ENCODE measurements at regions not wholly inside any gene's neighbourhood (a gene's known extent, or its start where the extent isn't known, plus 50 kb on each side); places are given as distances from the start of the nearest gene placed in this dataset.

DNA sequence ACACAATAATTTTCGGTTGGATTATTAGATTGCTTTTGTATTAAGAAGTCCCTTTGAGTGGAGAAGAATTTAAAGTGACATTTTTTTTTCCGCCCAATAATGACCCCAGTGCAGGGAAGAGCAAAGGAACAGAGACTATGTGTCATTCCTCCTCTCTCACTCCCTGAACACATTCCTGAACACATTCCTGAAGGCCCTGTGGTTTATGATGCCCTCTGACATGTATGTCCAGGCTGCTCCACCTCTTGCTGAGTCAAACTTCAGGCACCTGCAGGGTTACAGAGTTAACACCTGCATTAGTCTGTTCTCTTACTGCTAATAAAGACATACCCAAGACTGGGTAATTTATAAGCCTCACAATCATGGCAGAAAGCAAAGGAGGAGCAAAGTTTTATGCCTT, 704.0 kb upstream of the LRRN3 start:
- TF ChIP-seq, protein P1, sequence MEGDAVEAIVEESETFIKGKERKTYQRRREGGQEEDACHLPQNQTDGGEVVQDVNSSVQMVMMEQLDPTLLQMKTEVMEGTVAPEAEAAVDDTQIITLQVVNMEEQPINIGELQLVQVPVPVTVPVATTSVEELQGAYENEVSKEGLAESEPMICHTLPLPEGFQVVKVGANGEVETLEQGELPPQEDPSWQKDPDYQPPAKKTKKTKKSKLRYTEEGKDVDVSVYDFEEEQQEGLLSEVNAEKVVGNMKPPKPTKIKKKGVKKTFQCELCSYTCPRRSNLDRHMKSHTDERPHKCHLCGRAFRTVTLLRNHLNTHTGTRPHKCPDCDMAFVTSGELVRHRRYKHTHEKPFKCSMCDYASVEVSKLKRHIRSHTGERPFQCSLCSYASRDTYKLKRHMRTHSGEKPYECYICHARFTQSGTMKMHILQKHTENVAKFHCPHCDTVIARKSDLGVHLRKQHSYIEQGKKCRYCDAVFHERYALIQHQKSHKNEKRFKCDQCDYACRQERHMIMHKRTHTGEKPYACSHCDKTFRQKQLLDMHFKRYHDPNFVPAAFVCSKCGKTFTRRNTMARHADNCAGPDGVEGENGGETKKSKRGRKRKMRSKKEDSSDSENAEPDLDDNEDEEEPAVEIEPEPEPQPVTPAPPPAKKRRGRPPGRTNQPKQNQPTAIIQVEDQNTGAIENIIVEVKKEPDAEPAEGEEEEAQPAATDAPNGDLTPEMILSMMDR (IDR thresholded peaks at IDR 0.05) = no peak
- Histone ChIP-seq H3K27ac (no peak overlapping the region), H3K4me3 (no peak overlapping the region)
- no peak for DNase-seq (ENCODE audit: low spot score)

DNA sequence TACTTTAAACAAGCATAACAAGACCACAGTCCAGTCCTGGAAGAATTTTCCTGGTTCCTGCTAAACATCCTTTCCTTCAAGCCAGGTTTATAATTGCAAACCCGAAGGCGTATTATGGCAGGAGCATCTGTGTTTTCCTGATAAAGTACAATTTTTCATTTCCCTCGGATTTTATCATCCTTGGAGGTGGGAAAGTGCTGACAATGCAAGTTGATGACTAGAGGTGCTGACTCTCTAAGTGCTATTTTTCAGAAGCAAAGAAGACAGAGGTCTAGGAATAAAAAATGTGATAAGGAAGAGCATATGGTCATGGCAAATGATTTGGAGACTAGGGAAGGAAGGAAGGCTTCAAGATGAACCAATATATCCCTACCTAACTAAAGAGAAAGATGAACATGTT, 703.2 kb upstream of the LRRN3 start:
- Histone ChIP-seq H3K27ac (no peak overlapping the region), H3K4me3 (no peak overlapping the region)
- TF ChIP-seq, protein P1 (IDR thresholded peaks at IDR 0.05) = no peak
- DNase-seq (ENCODE audit: low spot score) = no peak

DNA sequence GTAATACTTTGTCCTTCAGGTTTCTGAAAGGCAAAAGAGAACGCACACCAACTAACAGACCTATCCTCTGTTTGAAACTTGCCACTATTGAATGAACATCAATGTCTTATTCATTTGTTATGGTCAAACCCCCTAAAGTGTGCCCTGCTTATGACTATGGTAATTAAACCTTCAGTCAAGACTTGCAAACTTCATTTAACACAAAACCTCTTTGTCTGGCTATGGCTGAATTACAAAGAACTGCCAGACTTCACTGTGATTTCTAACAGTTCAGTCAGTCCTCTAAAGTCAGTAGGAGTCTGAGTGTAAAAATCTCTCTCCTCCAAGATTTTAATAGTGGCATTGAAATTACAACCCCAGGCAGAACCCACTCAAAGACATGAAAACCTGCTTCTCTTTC, 702.5 kb upstream of the LRRN3 start:
- Histone ChIP-seq H3K27ac (no peak overlapping the region), H3K4me3 (no peak overlapping the region)
- DNase-seq (ENCODE audit: low spot score) = no peak
- TF ChIP-seq, protein P1 (IDR thresholded peaks at IDR 0.05) = no peak

DNA sequence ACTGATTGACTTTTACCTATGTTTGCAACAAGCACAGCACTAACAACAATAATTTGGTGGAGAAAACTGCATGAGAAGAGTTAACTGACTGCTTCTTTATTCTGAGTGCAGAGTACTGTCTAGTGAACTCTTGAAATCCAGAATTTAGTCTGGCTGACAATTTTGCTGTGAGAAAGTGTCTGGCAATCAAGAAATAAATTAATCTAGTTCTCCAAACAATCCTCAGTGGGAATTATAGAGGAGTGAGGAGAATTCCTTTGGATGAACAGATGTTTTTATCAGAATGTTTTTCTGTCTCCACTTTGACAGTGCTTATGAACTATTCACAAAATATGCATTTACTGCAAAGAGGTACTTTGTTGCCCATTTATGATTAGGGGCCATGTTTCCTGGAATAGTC, 694.9 kb upstream of the LRRN3 start:
- Histone ChIP-seq H3K27ac (no peak overlapping the region), H3K4me3 (no peak overlapping the region)
- TF ChIP-seq, protein P1 (IDR thresholded peaks at IDR 0.05) = no peak
- no peak for DNase-seq (ENCODE audit: low spot score)

DNA sequence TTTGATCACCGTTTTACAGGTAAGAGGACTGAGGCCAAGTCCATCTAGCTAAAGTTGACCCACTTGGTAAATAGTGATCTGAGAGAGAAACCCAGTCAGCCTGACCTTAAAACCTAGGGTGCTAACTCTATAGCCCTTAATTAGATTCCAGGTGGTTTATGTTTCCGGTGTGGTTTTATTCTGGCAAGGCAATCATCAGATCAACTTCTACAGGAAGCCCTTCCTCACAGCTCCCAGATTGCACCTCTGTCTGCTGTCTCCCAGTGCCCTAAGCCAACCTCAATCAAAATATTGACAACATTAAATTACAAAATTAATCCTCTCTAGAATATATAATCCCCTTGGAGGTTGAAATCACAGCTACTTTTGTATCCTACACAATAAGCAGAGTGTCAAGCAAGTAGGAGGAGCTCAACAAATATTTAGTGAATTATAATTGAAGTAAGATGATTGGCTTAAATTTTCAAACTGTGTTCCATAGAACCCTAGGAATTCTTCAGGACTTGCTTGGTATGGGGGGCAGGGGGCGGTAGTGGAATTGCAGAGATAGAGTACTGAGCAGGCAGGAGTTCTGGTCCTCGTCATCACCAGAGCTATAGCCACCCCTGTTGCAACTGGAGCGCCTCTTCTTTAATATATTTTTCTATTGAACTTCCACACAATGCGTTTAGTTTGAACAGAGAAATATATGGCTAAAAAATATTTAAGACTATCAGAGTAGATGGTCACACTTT, 692.8 kb upstream of the LRRN3 start:
- TF ChIP-seq, protein P1 (IDR thresholded peaks at IDR 0.05) = no peak
- Histone ChIP-seq H3K27ac (no peak overlapping the region), H3K4me3 (no peak overlapping the region)
- DNase-seq (ENCODE audit: low spot score) = no peak

DNA sequence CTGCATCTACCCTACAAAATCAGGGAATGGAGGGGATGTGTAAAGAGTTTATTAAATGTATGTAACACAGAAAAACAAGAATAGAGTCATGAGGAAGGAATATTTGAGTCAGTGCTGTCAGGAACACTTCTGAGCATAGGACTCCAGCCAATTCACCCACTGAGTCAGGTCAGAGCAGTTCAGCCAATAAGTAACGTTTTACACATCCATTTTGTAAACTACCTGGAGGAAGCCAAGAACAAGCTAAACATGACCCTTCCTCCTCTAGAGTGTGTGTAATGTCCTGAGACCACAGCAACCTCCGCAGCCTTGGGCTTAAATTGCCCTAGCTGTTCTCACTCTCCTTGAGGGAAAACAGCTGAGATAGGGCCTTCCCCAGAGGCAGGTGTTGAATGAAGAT, 691.5 kb upstream of the LRRN3 start:
- TF ChIP-seq, protein P1 (IDR thresholded peaks at IDR 0.05) = no peak
- no peak overlapping the region for H3K4me3 ChIP-seq
- H3K27ac ChIP-seq = no peak overlapping the region
- no peak for DNase-seq (ENCODE audit: low spot score)

DNA sequence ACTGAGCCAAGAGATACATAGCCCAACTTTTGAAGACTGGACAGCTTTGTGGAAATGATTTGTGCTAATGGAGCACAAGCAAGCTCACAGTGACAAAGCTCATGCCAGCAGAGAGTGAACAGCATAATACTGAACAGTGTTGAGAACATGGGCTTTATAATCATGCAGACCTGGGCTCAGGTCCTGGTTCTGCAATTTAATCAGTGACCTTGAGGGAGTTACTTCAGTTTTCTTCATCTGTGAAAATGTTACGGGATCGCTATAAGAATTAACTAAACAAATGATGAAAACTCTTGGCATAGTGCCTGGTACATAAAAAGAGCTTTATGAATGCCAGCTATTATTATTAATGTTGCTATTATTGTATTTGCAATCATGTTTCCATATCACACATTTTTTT, 690.5 kb upstream of the LRRN3 start:
- Histone ChIP-seq H3K27ac (no peak overlapping the region), H3K4me3 (no peak overlapping the region)
- no peak for DNase-seq (ENCODE audit: low spot score)
- TF ChIP-seq, protein P1 (IDR thresholded peaks at IDR 0.05) = no peak
